ENCODE measurements at regions not wholly inside any gene's neighbourhood (a gene's known extent, or its start where the extent isn't known, plus 50 kb on each side); places are given as distances from the start of the nearest gene placed in this dataset.

GRCh38 chr5:68920888-68921287, 172.9 kb upstream of the SLC30A5 start:
- TF ChIP-seq CTCF (IDR thresholded peaks at IDR 0.05; ENCODE audit: borderline replicate concordance, extremely low read depth, low read length, poor library complexity, severe bottlenecking): no peak
- no peak for TF ChIP-seq EZH2 (IDR thresholded peaks at IDR 0.05; ENCODE audit: borderline replicate concordance, low read depth, low read length, severe bottlenecking)

Measured in DND-41 (cell line).